COLO668 (cell line): ENCODE measurements at regions not wholly inside any gene's neighbourhood (a gene's known extent, or its start where the extent isn't known, plus 50 kb on each side); places are given as distances from the start of the nearest gene placed in this dataset.

Experiments used
- DNase-seq: peaks from one replicate; lab custom pipeline; 2025; ENCODE audit not compliant: unreplicated experiment; lab: John Stamatoyannopoulos, UW

- DNase-seq, result no peak
Measured at GRCh38 chr2:6445156-6445555, 420.6 kb downstream of the CMPK2 start.

- DNase-seq, result no peak
Measured at GRCh38 chr2:6446938-6447608, 418.6 kb downstream of the CMPK2 start.

- no peak for DNase-seq
Measured at GRCh38 chr2:6448893-6449292, 416.8 kb downstream of the CMPK2 start.

GRCh38 chr2:6449343-6449742, 416.4 kb downstream of the CMPK2 start:
- DNase-seq, result no peak

- DNase-seq, result no peak
Measured at GRCh38 chr2:6452702-6453481, 412.8 kb downstream of the CMPK2 start.

GRCh38 chr2:6454286-6454990, 411.3 kb downstream of the CMPK2 start:
- no peak for DNase-seq

GRCh38 chr2:6459138-6459537, 406.6 kb downstream of the CMPK2 start:
- no peak for DNase-seq

- DNase-seq, result no peak
Measured at GRCh38 chr2:6470518-6470917, 395.2 kb downstream of the CMPK2 start.

GRCh38 chr2:6471419-6471818, 394.3 kb downstream of the CMPK2 start:
- no peak for DNase-seq

GRCh38 chr2:6474161-6475140, 391.3 kb downstream of the CMPK2 start:
- DNase-seq, result no peak

GRCh38 chr2:6475155-6475940, 390.4 kb downstream of the CMPK2 start:
- DNase-seq, result no peak

GRCh38 chr2:6480514-6480913, 385.2 kb downstream of the CMPK2 start:
- no peak for DNase-seq

GRCh38 chr2:6482256-6482655, 383.5 kb downstream of the CMPK2 start:
- DNase-seq, result no peak

GRCh38 chr2:6487765-6488164, 377.9 kb downstream of the CMPK2 start:
- DNase-seq, result no peak

- no peak for DNase-seq
Measured at GRCh38 chr2:6492573-6492972, 373.1 kb downstream of the CMPK2 start.

GRCh38 chr2:6493266-6493665, 372.4 kb downstream of the CMPK2 start:
- DNase-seq, result no peak

GRCh38 chr2:6493669-6494068, 372.0 kb downstream of the CMPK2 start:
- DNase-seq, result no peak

GRCh38 chr2:6495466-6495865, 370.2 kb downstream of the CMPK2 start:
- no peak for DNase-seq

GRCh38 chr2:6496376-6496775, 369.3 kb downstream of the CMPK2 start:
- DNase-seq, result no peak

GRCh38 chr2:6497048-6497447, 368.7 kb downstream of the CMPK2 start:
- no peak for DNase-seq
